ENCODE measurements at regions not wholly inside any gene's neighbourhood (a gene's known extent, or its start where the extent isn't known, plus 50 kb on each side); places are given as distances from the start of the nearest gene placed in this dataset.

- Histone ChIP-seq H4K20me1 (ENCODE audit: insufficient read depth, low read length, poor library complexity, severe bottlenecking) (no peaks in the 10 kb centered on the region), H3K4me2 (ENCODE audit: low read depth, low read length, poor library complexity, severe bottlenecking) (no peak overlapping the region), H3K4me3 (ENCODE audit: low read length, poor library complexity, severe bottlenecking) (no peak overlapping the region), H3K27me3 (ENCODE audit: insufficient read depth, low read length, poor library complexity, severe bottlenecking) (no peaks in the 10 kb centered on the region), H3K9me3 (ENCODE audit: insufficient read depth, low read depth, low read length) (no peaks in the 10 kb centered on the region), H3K9ac (ENCODE audit: low read depth, low read length, poor library complexity, severe bottlenecking) (no peak overlapping the region), H3K4me1 (ENCODE audit: insufficient read depth, low read length, poor library complexity, severe bottlenecking) (no peaks in the 10 kb centered on the region), H3K79me2 (ENCODE audit: insufficient read depth, low read length) (no peaks in the 10 kb centered on the region), H2AFZ (ENCODE audit: low read length) (no peak overlapping the region), H3F3A (ENCODE audit: low read depth) (no peaks in the 10 kb centered on the region), H3K36me3 (ENCODE audit: insufficient read depth, low read length) (no peaks in the 10 kb centered on the region), H3K9me2 (replicated peaks; ENCODE audit: low read depth, low read length) (no peaks in the 10 kb centered on the region)
- TF ChIP-seq, protein P1, sequence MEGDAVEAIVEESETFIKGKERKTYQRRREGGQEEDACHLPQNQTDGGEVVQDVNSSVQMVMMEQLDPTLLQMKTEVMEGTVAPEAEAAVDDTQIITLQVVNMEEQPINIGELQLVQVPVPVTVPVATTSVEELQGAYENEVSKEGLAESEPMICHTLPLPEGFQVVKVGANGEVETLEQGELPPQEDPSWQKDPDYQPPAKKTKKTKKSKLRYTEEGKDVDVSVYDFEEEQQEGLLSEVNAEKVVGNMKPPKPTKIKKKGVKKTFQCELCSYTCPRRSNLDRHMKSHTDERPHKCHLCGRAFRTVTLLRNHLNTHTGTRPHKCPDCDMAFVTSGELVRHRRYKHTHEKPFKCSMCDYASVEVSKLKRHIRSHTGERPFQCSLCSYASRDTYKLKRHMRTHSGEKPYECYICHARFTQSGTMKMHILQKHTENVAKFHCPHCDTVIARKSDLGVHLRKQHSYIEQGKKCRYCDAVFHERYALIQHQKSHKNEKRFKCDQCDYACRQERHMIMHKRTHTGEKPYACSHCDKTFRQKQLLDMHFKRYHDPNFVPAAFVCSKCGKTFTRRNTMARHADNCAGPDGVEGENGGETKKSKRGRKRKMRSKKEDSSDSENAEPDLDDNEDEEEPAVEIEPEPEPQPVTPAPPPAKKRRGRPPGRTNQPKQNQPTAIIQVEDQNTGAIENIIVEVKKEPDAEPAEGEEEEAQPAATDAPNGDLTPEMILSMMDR (conservative IDR thresholded peaks at IDR 0.05; ENCODE audit: low read length): no peak
- no peak for TF ChIP-seq EZH2phosphoT487 (IDR thresholded peaks at IDR 0.05; ENCODE audit: borderline replicate concordance)
Measured at GRCh38 chr3:178474526-178474925, 61.7 kb upstream of the KCNMB2 start.

DNA sequence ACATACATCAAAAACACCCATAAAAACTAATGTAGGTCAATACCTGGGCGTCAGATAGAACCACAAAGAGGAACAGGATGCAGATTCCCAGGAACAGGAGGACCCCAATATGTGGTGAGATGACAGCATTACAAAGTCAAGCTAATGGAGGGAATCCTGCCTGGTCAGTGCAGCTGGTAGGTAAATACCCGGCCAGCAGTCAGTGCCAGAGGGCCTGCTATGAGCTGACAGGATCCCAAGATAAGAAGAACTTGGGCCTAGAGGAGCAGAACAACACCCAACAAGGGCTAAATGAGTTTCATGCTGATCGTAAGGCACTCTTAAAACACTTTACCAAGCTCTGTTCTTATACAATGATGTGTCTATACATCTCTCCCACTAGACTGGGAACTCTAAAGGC is 61.2 kb upstream of the KCNMB2 start:
- Histone ChIP-seq H3K4me1 (ENCODE audit: insufficient read depth, low read length, poor library complexity, severe bottlenecking) (no peaks in the 10 kb centered on the region), H4K20me1 (ENCODE audit: insufficient read depth, low read length, poor library complexity, severe bottlenecking) (no peaks in the 10 kb centered on the region), H3K79me2 (ENCODE audit: insufficient read depth, low read length) (no peaks in the 10 kb centered on the region), H3K9me3 (ENCODE audit: insufficient read depth, low read depth, low read length) (no peaks in the 10 kb centered on the region), H3K9ac (ENCODE audit: low read depth, low read length, poor library complexity, severe bottlenecking) (no peak overlapping the region), H3F3A (ENCODE audit: low read depth) (no peaks in the 10 kb centered on the region), H3K36me3 (ENCODE audit: insufficient read depth, low read length) (no peaks in the 10 kb centered on the region), H3K9me2 (replicated peaks; ENCODE audit: low read depth, low read length) (no peaks in the 10 kb centered on the region), H2AFZ (ENCODE audit: low read length) (no peak overlapping the region), H3K4me3 (ENCODE audit: low read length, poor library complexity, severe bottlenecking) (no peak overlapping the region), H3K4me2 (ENCODE audit: low read depth, low read length, poor library complexity, severe bottlenecking) (no peak overlapping the region), H3K27me3 (ENCODE audit: insufficient read depth, low read length, poor library complexity, severe bottlenecking) (no peaks in the 10 kb centered on the region)
- TF ChIP-seq, protein P1 (conservative IDR thresholded peaks at IDR 0.05; ENCODE audit: low read length): no peak
- no peak for TF ChIP-seq EZH2phosphoT487 (IDR thresholded peaks at IDR 0.05; ENCODE audit: borderline replicate concordance)

GRCh38 chr3:178476886-178477285 is 59.4 kb upstream of the KCNMB2 start:
- no peak for TF ChIP-seq EZH2phosphoT487 (IDR thresholded peaks at IDR 0.05; ENCODE audit: borderline replicate concordance)
- TF ChIP-seq, protein P1 (conservative IDR thresholded peaks at IDR 0.05; ENCODE audit: low read length): no peak
- H3K4me2 ChIP-seq (ENCODE audit: low read depth, low read length, poor library complexity, severe bottlenecking): no peak overlapping the region
- H3K4me1 ChIP-seq (ENCODE audit: insufficient read depth, low read length, poor library complexity, severe bottlenecking): no peaks in the 10 kb centered on the region
- H3K36me3 ChIP-seq (ENCODE audit: insufficient read depth, low read length): no peaks in the 10 kb centered on the region
- H2AFZ ChIP-seq (ENCODE audit: low read length): no peak overlapping the region
- H3F3A ChIP-seq (ENCODE audit: low read depth): no peaks in the 10 kb centered on the region
- no peaks in the 10 kb centered on the region for H3K9me3 ChIP-seq (ENCODE audit: insufficient read depth, low read depth, low read length)
- H3K79me2 ChIP-seq (ENCODE audit: insufficient read depth, low read length): no peaks in the 10 kb centered on the region
- H3K9me2 ChIP-seq (replicated peaks; ENCODE audit: low read depth, low read length): no peaks in the 10 kb centered on the region
- H3K4me3 ChIP-seq (ENCODE audit: low read length, poor library complexity, severe bottlenecking): no peak overlapping the region
- no peaks in the 10 kb centered on the region for H4K20me1 ChIP-seq (ENCODE audit: insufficient read depth, low read length, poor library complexity, severe bottlenecking)
- H3K27me3 ChIP-seq (ENCODE audit: insufficient read depth, low read length, poor library complexity, severe bottlenecking): no peaks in the 10 kb centered on the region
- no peak overlapping the region for H3K9ac ChIP-seq (ENCODE audit: low read depth, low read length, poor library complexity, severe bottlenecking)

Measured in Loucy (cell line).